ENCODE measurements at regions not wholly inside any gene's neighbourhood (a gene's known extent, or its start where the extent isn't known, plus 50 kb on each side); places are given as distances from the start of the nearest gene placed in this dataset.

- ChIA-PET POLR2A (no interaction called here), CTCF (interaction anchor here (0.6 to 1.7 kb wide), 4 partner anchors 20 to 83 kb away, joined by 3 to 12 read pairs (median 4); no protein-coding TSS in a partner anchor)
- Mint-ChIP-seq H3K4me1 (no peaks in the 10 kb centered on the region), H3K36me3 (no peaks in the 10 kb centered on the region), H3K27me3 (ENCODE audit: low read depth) (no peaks in the 10 kb centered on the region), H3K9me3 (no peaks in the 10 kb centered on the region), H3K4me3 (no peak overlapping the region), H3K27ac (no peak overlapping the region)
- DNase-seq (ENCODE audit: low spot score) (no peak), ATAC-seq (no peak)
- TF ChIP-seq SP1 (CRISPR knock-in tag; conservative IDR thresholded peaks at IDR 0.05) (no peak), OVOL2 (CRISPR knock-in tag; IDR thresholded peaks at IDR 0.05; ENCODE audit: borderline replicate concordance) (no peak), CBFB (CRISPR knock-in tag; IDR thresholded peaks at IDR 0.05; ENCODE audit: low read depth) (no peak), RORB (CRISPR knock-in tag; IDR thresholded peaks at IDR 0.05) (no peak), TEAD4 (CRISPR knock-in tag; IDR thresholded peaks at IDR 0.05) (no peak), HMGA2 (CRISPR knock-in tag; IDR thresholded peaks at IDR 0.05) (no peak), SMAD3 (CRISPR knock-in tag; IDR thresholded peaks at IDR 0.05; ENCODE audit: borderline replicate concordance) (no peak), GTF2I (CRISPR knock-in tag; conservative IDR thresholded peaks at IDR 0.05) (no peak), CREB1 (CRISPR knock-in tag; IDR thresholded peaks at IDR 0.05) (no peak)
- TF ChIP-seq, protein P1, sequence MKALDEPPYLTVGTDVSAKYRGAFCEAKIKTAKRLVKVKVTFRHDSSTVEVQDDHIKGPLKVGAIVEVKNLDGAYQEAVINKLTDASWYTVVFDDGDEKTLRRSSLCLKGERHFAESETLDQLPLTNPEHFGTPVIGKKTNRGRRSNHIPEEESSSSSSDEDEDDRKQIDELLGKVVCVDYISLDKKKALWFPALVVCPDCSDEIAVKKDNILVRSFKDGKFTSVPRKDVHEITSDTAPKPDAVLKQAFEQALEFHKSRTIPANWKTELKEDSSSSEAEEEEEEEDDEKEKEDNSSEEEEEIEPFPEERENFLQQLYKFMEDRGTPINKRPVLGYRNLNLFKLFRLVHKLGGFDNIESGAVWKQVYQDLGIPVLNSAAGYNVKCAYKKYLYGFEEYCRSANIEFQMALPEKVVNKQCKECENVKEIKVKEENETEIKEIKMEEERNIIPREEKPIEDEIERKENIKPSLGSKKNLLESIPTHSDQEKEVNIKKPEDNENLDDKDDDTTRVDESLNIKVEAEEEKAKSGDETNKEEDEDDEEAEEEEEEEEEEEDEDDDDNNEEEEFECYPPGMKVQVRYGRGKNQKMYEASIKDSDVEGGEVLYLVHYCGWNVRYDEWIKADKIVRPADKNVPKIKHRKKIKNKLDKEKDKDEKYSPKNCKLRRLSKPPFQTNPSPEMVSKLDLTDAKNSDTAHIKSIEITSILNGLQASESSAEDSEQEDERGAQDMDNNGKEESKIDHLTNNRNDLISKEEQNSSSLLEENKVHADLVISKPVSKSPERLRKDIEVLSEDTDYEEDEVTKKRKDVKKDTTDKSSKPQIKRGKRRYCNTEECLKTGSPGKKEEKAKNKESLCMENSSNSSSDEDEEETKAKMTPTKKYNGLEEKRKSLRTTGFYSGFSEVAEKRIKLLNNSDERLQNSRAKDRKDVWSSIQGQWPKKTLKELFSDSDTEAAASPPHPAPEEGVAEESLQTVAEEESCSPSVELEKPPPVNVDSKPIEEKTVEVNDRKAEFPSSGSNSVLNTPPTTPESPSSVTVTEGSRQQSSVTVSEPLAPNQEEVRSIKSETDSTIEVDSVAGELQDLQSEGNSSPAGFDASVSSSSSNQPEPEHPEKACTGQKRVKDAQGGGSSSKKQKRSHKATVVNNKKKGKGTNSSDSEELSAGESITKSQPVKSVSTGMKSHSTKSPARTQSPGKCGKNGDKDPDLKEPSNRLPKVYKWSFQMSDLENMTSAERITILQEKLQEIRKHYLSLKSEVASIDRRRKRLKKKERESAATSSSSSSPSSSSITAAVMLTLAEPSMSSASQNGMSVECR (CRISPR knock-in tag; IDR thresholded peaks at IDR 0.05; ENCODE audit: borderline replicate concordance) = no peak
These were observed 56.7 kb upstream of the CLPB start for GRCh38 chr11:72491001-72491400.

All from WTC11 (cell line).